IMR-90 (cell line): ENCODE measurements at regions not wholly inside any gene's neighbourhood (a gene's known extent, or its start where the extent isn't known, plus 50 kb on each side); places are given as distances from the start of the nearest gene placed in this dataset.

Experiments
- ATAC-seq: fragments of 200-7000 bp; cut with Tn5 transposase; 2 replicates; pipeline ENCODE4 v1.9.1; 2020; ENCODE audit warnings: low read depth, mild to moderate bottlenecking, moderate library complexity
- BruUV-seq: library from RNA; stranded (reverse); fragments of 400-500 nt; replicated peaks from 2 replicates; lab custom pipeline; 2021; lab: Mats Ljungman, UMichigan
- CTCF ChIA-PET: fragments of 300-600 bp; formaldehyde crosslinking; extraction: SDS; loops from one replicate; lab custom pipeline; 2021; ENCODE audit warnings: antibody characterized with exemption; lab: Yijun Ruan, JAX
- POLR2A ChIA-PET: fragments of 300-600 bp; sonication (Branson Sonifier 250); formaldehyde crosslinking; loops from one replicate; lab custom pipeline; 2022; ENCODE audit warnings: antibody characterized with exemption; ENCODE audit not compliant: unreplicated experiment; lab: Charles Lee
- DNase-seq: peaks from one replicate; pipeline ENCODE4 v3.0.0; 2013
- H2AFZ ChIP-seq: replicated peaks from 2 replicates; pipeline ENCODE3; 2013; ENCODE audit warnings: low read length, mild to moderate bottlenecking; ENCODE audit not compliant: poor library complexity
- H2AK5ac ChIP-seq: 2 replicates; pipeline ENCODE4 v1.6.1; 2013; ENCODE audit warnings: low read depth, low read length, inconsistent platforms
- H2AK9ac ChIP-seq: replicated peaks from 2 replicates; pipeline ENCODE3; 2013; ENCODE audit warnings: mild to moderate bottlenecking, low read depth, low read length, moderate library complexity; ENCODE audit not compliant: poor library complexity
- H2BK120ac ChIP-seq: 2 replicates; pipeline ENCODE4 v1.6.1; 2013; ENCODE audit warnings: low read depth, low read length, inconsistent platforms
- H2BK15ac ChIP-seq: 3 replicates; pipeline ENCODE4 v1.6.1; 2013; ENCODE audit warnings: low read depth, low read length, inconsistent platforms
- H2BK20ac ChIP-seq: 2 replicates; pipeline ENCODE4 v1.6.1; 2013; ENCODE audit warnings: low read depth, mild to moderate bottlenecking, inconsistent platforms, low read length, moderate library complexity
- H2BK5ac ChIP-seq: 2 replicates; pipeline ENCODE4 v1.6.1; 2013; ENCODE audit warnings: mild to moderate bottlenecking, low read depth, low read length, inconsistent platforms; ENCODE audit not compliant: poor library complexity, severe bottlenecking
- H3K14ac ChIP-seq: replicated peaks from 2 replicates; pipeline ENCODE4 v1.6.1; 2013; ENCODE audit warnings: low read depth, low read length, inconsistent platforms
- H3K18ac ChIP-seq: 2 replicates; pipeline ENCODE4 v1.6.1; 2013; ENCODE audit warnings: low read depth, low read length, control low read depth
- H3K23ac ChIP-seq: 2 replicates; pipeline ENCODE4 v1.6.1; 2013; ENCODE audit warnings: low read depth, low read length, inconsistent platforms
- H3K27ac ChIP-seq: 2 replicates; pipeline ENCODE4 v1.5.1; 2013; ENCODE audit warnings: mild to moderate bottlenecking, control low read depth, low read length; ENCODE audit not compliant: insufficient read depth
- H3K27me3 ChIP-seq: 2 replicates; pipeline ENCODE4 v1.6.1; 2013; ENCODE audit warnings: low read length; ENCODE audit not compliant: control insufficient read depth, insufficient read depth
- H3K36me3 ChIP-seq: 2 replicates; pipeline ENCODE4 v1.6.1; 2013; ENCODE audit warnings: low read length, mixed read lengths; ENCODE audit not compliant: control insufficient read depth, insufficient read depth
- H3K4ac ChIP-seq: 2 replicates; pipeline ENCODE4 v1.6.1; 2013; ENCODE audit warnings: low read depth, low read length, inconsistent platforms
- H3K4me1 ChIP-seq: 2 replicates; pipeline ENCODE4 v1.6.1; 2013; ENCODE audit warnings: low read length, mixed read lengths; ENCODE audit not compliant: control insufficient read depth, insufficient read depth
- H3K4me2 ChIP-seq: 2 replicates; pipeline ENCODE4 v1.6.1; 2013; ENCODE audit warnings: low read depth, mild to moderate bottlenecking, control low read depth, low read length, moderate library complexity
- H3K4me3 ChIP-seq: 2 replicates; pipeline ENCODE4 v1.5.1; 2013; ENCODE audit warnings: low read depth, mild to moderate bottlenecking, control low read depth, low read length, moderate library complexity; ENCODE audit not compliant: insufficient read depth
- H3K56ac ChIP-seq: 2 replicates; pipeline ENCODE4 v1.6.1; 2013; ENCODE audit warnings: low read length, inconsistent platforms; ENCODE audit not compliant: insufficient read depth; ENCODE audit errors: extremely low read depth
- H3K79me1 ChIP-seq, 2 experiments: 2 replicates each; pipeline ENCODE4 v1.6.1; 2013; ENCODE audit warnings: low read length in 2 of 2, inconsistent platforms in 1 of 2, low read depth in 1 of 2
- H3K9ac ChIP-seq: 2 replicates; pipeline ENCODE4 v1.6.1; 2013; ENCODE audit warnings: low read depth, low read length, control low read depth
- H3K9me1 ChIP-seq: 2 replicates; pipeline ENCODE4 v1.6.1; 2013; ENCODE audit warnings: low read length, inconsistent platforms; ENCODE audit not compliant: insufficient read depth
- H3K9me3 ChIP-seq: 2 replicates; pipeline ENCODE4 v1.6.1; 2013; ENCODE audit warnings: low read length; ENCODE audit not compliant: control insufficient read depth, insufficient read depth
- H4K20me1 ChIP-seq: 2 replicates; pipeline ENCODE4 v1.6.1; 2013; ENCODE audit warnings: low read length, inconsistent platforms; ENCODE audit not compliant: insufficient read depth
- H4K5ac ChIP-seq: 2 replicates; pipeline ENCODE4 v1.6.1; 2013; ENCODE audit warnings: mild to moderate bottlenecking, low read depth, low read length, control low read depth
- H4K8ac ChIP-seq, 2 experiments: 2 replicates each; pipeline ENCODE4 v1.6.1; 2013; ENCODE audit warnings: low read depth in 2 of 2, low read length in 2 of 2, control low read depth in 1 of 2, inconsistent platforms in 1 of 2
- H4K91ac ChIP-seq: 2 replicates; pipeline ENCODE4 v1.6.1; 2013; ENCODE audit warnings: low read depth, low read length, inconsistent platforms; ENCODE audit not compliant: insufficient read depth
- BHLHE40 ChIP-seq: fragments of 150-350 bp; IDR thresholded peaks from 2 replicates; pipeline ENCODE4 v1.6.1; 2016; ENCODE audit warnings: mild to moderate bottlenecking, low read depth, low read length
- CEBPB ChIP-seq: IDR thresholded peaks from 2 replicates; pipeline ENCODE4 v1.6.1; 2012; ENCODE audit warnings: low read depth, low read length, improper control_type of control experiment
- MAZ ChIP-seq: IDR thresholded peaks from 2 replicates; pipeline ENCODE4 v1.6.1; 2012; ENCODE audit warnings: low read depth, mild to moderate bottlenecking, low read length, improper control_type of control experiment, moderate library complexity, borderline replicate concordance
- MXI1 ChIP-seq: IDR thresholded peaks from 2 replicates; pipeline ENCODE4 v1.6.1; 2012; ENCODE audit warnings: low read depth, mild to moderate bottlenecking, low read length, moderate library complexity, borderline replicate concordance
- NFE2L2 ChIP-seq: fragments of 150-350 bp; IDR thresholded peaks from 2 replicates; pipeline ENCODE4 v1.6.1; 2016; ENCODE audit warnings: low read depth, mild to moderate bottlenecking, low read length
- POLR2A ChIP-seq: IDR thresholded peaks from 2 replicates; pipeline ENCODE4 v1.6.1; 2012; ENCODE audit warnings: mild to moderate bottlenecking, low read depth, low read length
- RAD21 ChIP-seq: IDR thresholded peaks from 2 replicates; pipeline ENCODE4 v1.6.1; 2012; ENCODE audit warnings: low read length, improper control_type of control experiment
- RCOR1 ChIP-seq: IDR thresholded peaks from 2 replicates; pipeline ENCODE4 v1.6.1; 2012; ENCODE audit warnings: mild to moderate bottlenecking, low read length, improper control_type of control experiment; ENCODE audit not compliant: insufficient replicate concordance
- RFX5 ChIP-seq: IDR thresholded peaks from 2 replicates; pipeline ENCODE4 v1.8.0; 2012; ENCODE audit warnings: low read depth, mild to moderate bottlenecking, low read length, moderate library complexity
- SMC3 ChIP-seq: fragments of 150-350 bp; IDR thresholded peaks from 2 replicates; pipeline ENCODE4 v1.6.1; 2016; ENCODE audit warnings: low read depth, mild to moderate bottlenecking, antibody characterized with exemption, low read length, moderate library complexity
- WGBS, 2 experiments: methylation state at CpG; one replicate each; pipeline versions ENCODE4 v1.1.5 to v1.1.7; 2013; ENCODE audit warnings: missing lambda C conversion rate in 2 of 2; ENCODE audit not compliant: insufficient read length in 1 of 2; ENCODE audit errors: extremely low coverage in 2 of 2; 5-methylcytosine and 5-hydroxymethylcytosine counted together
- dilution Hi-C: fragments of 300-500 bp; cut with HindIII; formaldehyde crosslinking; loops from one replicate; pipeline ENCODE4 v1.14.3; 2018; ENCODE audit warnings: low sequenced_read_pairs; ENCODE audit not compliant: unreplicated experiment
- in situ Hi-C: fragments of 300-500 bp; cut with MboI; formaldehyde crosslinking; loops from 3 replicates; pipeline ENCODE4 v1.14.3; 2019; ENCODE audit warnings: low sequenced_read_pairs, inconsistent platforms, mixed read lengths
- intact Hi-C: fragments of 100-400 bp; cut with micrococcal nuclease; formaldehyde crosslinking; loops from 2 replicates; pipeline ENCODE4 v1.10.0; 2022
- TF ChIP-seq, protein P1 (sequence below): fragments of 150-350 bp; IDR thresholded peaks from 2 replicates; pipeline ENCODE4 v1.6.1; 2016; ENCODE audit warnings: low read depth, mild to moderate bottlenecking, low read length, moderate library complexity, borderline replicate concordance
- TF ChIP-seq, protein P2 (sequence below): fragments of 150-350 bp; IDR thresholded peaks from 2 replicates; pipeline ENCODE4 v1.6.1; 2017; ENCODE audit warnings: mild to moderate bottlenecking, antibody characterized with exemption, low read length, low read depth

DNA sequence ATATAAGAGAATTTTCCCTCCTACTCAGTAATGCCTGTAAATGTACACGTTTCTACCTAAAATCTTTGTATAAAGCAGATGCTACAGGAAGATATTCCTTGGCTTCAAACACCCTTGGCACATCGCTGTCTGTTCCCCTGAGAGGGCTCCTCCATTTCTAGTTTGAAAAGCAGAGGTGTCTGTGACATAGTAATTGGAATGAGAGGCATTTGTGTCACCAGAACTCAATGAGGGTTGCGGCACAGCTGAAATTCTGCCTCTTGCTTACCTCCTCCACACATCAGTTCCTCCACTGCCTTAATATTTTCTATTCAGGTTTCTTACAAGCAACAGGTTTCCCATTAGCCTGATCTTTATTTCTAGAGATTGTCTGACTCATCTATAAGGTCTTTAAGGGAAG is 359.9 kb upstream of the DCC start:
- ChIA-PET CTCF (no interaction called here), POLR2A (no interaction called here)
- dilution Hi-C loops (no loop called here), intact Hi-C loops (no loop called here), in situ Hi-C loops (no loop called here)
- Histone ChIP-seq H2BK120ac (no peak overlapping the region), H3K4ac (no peak overlapping the region), H2BK5ac (no peak overlapping the region), H3K14ac (no peak overlapping the region), H2AK5ac (no peak overlapping the region), H3K36me3 (no peaks in the 10 kb centered on the region), H3K56ac (no peak overlapping the region), H3K4me2 (no peak overlapping the region), H3K79me1 (no peaks in the 10 kb centered on the region), H4K91ac (no peak overlapping the region), H2BK15ac (no peak overlapping the region), H4K5ac (no peak overlapping the region), H3K9me1 (no peaks in the 10 kb centered on the region), H3K23ac (no peak overlapping the region), H3K9ac (no peak overlapping the region), H2AK9ac (no peak overlapping the region), H4K20me1 (no peaks in the 10 kb centered on the region), H2AFZ (no peak overlapping the region), H3K4me3 (no peak overlapping the region), H3K9me3 (peaks cover 11% of the 10 kb centered on the region), H3K18ac (no peak overlapping the region), H2BK20ac (no peak overlapping the region), H4K8ac (no peak overlapping the region), H3K27me3 (no peaks in the 10 kb centered on the region), H3K4me1 (no peaks in the 10 kb centered on the region), H3K27ac (no peak overlapping the region)
- WGBS, 2 experiments = no CpG with 5 or more reads among the region's 3 CpGs
- ATAC-seq = no peak
- no peak for DNase-seq
- TF ChIP-seq MAZ (no peak), BHLHE40 (no peak), RAD21 (no peak), NFE2L2 (no peak), CEBPB (no peak), RCOR1 (no peak), MXI1 (no peak), RFX5 (no peak), SMC3 (no peak), POLR2A (no peak)
- TF ChIP-seq, protein P1, sequence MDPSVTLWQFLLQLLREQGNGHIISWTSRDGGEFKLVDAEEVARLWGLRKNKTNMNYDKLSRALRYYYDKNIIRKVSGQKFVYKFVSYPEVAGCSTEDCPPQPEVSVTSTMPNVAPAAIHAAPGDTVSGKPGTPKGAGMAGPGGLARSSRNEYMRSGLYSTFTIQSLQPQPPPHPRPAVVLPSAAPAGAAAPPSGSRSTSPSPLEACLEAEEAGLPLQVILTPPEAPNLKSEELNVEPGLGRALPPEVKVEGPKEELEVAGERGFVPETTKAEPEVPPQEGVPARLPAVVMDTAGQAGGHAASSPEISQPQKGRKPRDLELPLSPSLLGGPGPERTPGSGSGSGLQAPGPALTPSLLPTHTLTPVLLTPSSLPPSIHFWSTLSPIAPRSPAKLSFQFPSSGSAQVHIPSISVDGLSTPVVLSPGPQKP = no peak
- TF ChIP-seq, protein P2, sequence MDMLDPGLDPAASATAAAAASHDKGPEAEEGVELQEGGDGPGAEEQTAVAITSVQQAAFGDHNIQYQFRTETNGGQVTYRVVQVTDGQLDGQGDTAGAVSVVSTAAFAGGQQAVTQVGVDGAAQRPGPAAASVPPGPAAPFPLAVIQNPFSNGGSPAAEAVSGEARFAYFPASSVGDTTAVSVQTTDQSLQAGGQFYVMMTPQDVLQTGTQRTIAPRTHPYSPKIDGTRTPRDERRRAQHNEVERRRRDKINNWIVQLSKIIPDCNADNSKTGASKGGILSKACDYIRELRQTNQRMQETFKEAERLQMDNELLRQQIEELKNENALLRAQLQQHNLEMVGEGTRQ = no peak
- BruUV-seq = no TSS peak
